ENCODE measurements at regions not wholly inside any gene's neighbourhood (a gene's known extent, or its start where the extent isn't known, plus 50 kb on each side); places are given as distances from the start of the nearest gene placed in this dataset.
"Not testable (repeated sequence)": the region's sequence is repeated elsewhere in the genome, so short reads cannot be mapped to it uniquely, and the experiment has no call there.

DNA sequence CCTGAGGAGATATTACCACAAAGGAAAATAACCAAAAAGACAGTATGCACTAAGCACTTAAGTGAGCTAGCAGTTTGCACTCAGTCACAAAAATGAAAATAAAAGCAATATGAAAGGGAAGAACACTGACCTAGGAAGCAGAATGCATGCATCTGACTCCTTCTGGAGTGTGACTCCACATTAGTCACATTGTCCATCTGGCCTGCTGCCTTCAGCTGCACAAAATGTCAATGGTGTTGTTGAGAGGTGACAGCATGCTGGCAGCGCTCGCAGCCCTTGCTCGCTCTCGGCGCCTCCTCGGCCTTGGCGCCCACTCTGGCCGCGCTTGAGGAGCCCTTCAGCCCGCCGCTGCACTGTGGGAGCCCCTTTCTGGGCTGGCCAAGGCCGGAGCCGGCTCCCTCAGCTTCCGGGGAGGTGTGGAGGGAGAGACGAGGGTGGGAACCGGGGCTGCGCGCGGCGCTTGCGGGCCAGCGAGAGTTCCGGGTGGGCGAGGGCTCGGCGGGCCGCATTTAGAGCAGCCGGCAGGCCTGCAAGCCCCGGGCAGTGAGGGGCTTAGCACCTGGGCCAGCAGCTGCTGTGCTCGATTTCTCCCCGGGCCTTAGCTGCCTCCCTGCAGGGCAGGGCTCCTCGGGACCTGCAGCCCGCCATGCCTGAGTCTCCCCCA is 874.8 kb downstream of the RAB28 start:
- H3K9me3 ChIP-seq (ENCODE audit: control extremely low read depth in 1 of 5, control insufficient read depth in 4 of 5, insufficient read depth in 2 of 5, low read depth in 1 of 5, low read length in 4 of 5); H3K4me3 ChIP-seq (ENCODE audit: control insufficient read depth in 1 of 7, extremely low read depth in 1 of 7, insufficient read depth in 4 of 7, low read depth in 2 of 7, low read length in 6 of 7); CTCF ChIA-PET; DNase-seq; H3K36me3 ChIP-seq (ENCODE audit: control insufficient read depth in 4 of 4, insufficient read depth in 4 of 4, low read length in 3 of 4); H3K27ac ChIP-seq (ENCODE audit: insufficient read depth in 1 of 2, low read depth in 1 of 2, low read length in 2 of 2, poor library complexity in 1 of 2, severe bottlenecking in 2 of 2); H3K27me3 ChIP-seq (replicated peaks in 2 of 5; ENCODE audit: control insufficient read depth in 4 of 5, insufficient read depth in 5 of 5, low read length in 4 of 5); POLR2A ChIA-PET; H3K4me1 ChIP-seq (ENCODE audit: control extremely low read depth in 1 of 4, control insufficient read depth in 4 of 4, insufficient read depth in 4 of 4, low read length in 3 of 4): not testable (repeated sequence)
- 96% methylated on average over 21 of the region's 33 CpGs for WGBS (ENCODE audit: insufficient coverage)

- DNase-seq: no peak
- H3K36me3 ChIP-seq (ENCODE audit: control insufficient read depth in 4 of 4, insufficient read depth in 4 of 4, low read length in 3 of 4): no peaks in the 10 kb centered on the region
- H3K9me3 ChIP-seq (ENCODE audit: control extremely low read depth in 1 of 5, control insufficient read depth in 4 of 5, insufficient read depth in 2 of 5, low read depth in 1 of 5, low read length in 4 of 5): peaks cover 0 to 3% (median 0%) of the 10 kb centered on the region in 5 experiments
- CTCF ChIA-PET: interaction anchor here (0.8 kb wide), 1 partner anchor 17 kb away, joined by 3 read pairs; no protein-coding TSS in a partner anchor
- POLR2A ChIA-PET: no interaction called here
- no peak overlapping the region for H3K27ac ChIP-seq (ENCODE audit: insufficient read depth in 1 of 2, low read depth in 1 of 2, low read length in 2 of 2, poor library complexity in 1 of 2, severe bottlenecking in 2 of 2)
- H3K4me3 ChIP-seq (ENCODE audit: control insufficient read depth in 1 of 7, extremely low read depth in 1 of 7, insufficient read depth in 4 of 7, low read depth in 2 of 7, low read length in 6 of 7): no peak overlapping the region
- no peaks in the 10 kb centered on the region for H3K27me3 ChIP-seq (replicated peaks in 2 of 5; ENCODE audit: control insufficient read depth in 4 of 5, insufficient read depth in 5 of 5, low read length in 4 of 5)
- H3K4me1 ChIP-seq (ENCODE audit: control extremely low read depth in 1 of 4, control insufficient read depth in 4 of 4, insufficient read depth in 4 of 4, low read length in 3 of 4): no peaks in the 10 kb centered on the region
These were observed 888.2 kb downstream of the RAB28 start for GRCh38 chr4:12595986-12596385.

DNA sequence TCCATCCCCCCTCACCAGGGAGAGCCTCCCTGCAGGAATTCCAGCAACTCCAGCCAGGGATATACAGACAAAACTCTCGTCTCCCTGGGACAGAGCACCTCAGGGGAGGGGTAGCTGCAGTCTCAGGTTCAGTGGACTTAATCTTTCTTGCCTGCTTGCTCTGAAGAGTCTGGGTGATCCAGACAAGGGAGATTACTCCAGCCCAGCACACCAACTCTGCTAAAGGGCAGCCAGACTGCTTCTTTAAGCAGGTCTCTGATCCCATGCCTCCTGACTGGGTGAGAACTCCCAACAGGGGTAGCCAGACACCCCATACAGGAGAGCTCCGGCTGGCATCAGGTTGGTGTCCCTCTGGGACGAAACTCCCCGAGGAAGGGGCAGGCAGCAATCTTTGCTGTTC is 888.7 kb downstream of the RAB28 start:
- Histone ChIP-seq H3K4me1 (ENCODE audit: control extremely low read depth in 1 of 4, control insufficient read depth in 4 of 4, insufficient read depth in 4 of 4, low read length in 3 of 4) (no peaks in the 10 kb centered on the region), H3K4me3 (ENCODE audit: control insufficient read depth in 1 of 7, extremely low read depth in 1 of 7, insufficient read depth in 4 of 7, low read depth in 2 of 7, low read length in 6 of 7) (no peak overlapping the region), H3K27me3 (replicated peaks in 2 of 5; ENCODE audit: control insufficient read depth in 4 of 5, insufficient read depth in 5 of 5, low read length in 4 of 5) (no peaks in the 10 kb centered on the region), H3K36me3 (ENCODE audit: control insufficient read depth in 4 of 4, insufficient read depth in 4 of 4, low read length in 3 of 4) (no peaks in the 10 kb centered on the region), H3K27ac (ENCODE audit: insufficient read depth in 1 of 2, low read depth in 1 of 2, low read length in 2 of 2, poor library complexity in 1 of 2, severe bottlenecking in 2 of 2) (no peak overlapping the region), H3K9me3 (ENCODE audit: control extremely low read depth in 1 of 5, control insufficient read depth in 4 of 5, insufficient read depth in 2 of 5, low read depth in 1 of 5, low read length in 4 of 5) (peaks cover 0 to 3% (median 0%) of the 10 kb centered on the region in 5 experiments)
- WGBS (ENCODE audit: insufficient coverage): 83% methylated on average over 2 of the region's 4 CpGs
- ChIA-PET CTCF (no interaction called here), POLR2A (no interaction called here)
- DNase-seq: no peak

- no peaks in the 10 kb centered on the region for H3K36me3 ChIP-seq (ENCODE audit: control insufficient read depth in 4 of 4, insufficient read depth in 4 of 4, low read length in 3 of 4)
- ChIA-PET CTCF (no interaction called here), POLR2A (no interaction called here)
- DNase-seq: no peak
- H3K9me3 ChIP-seq (ENCODE audit: control extremely low read depth in 1 of 5, control insufficient read depth in 4 of 5, insufficient read depth in 2 of 5, low read depth in 1 of 5, low read length in 4 of 5): no peaks in the 10 kb centered on the region
- H3K27ac ChIP-seq (ENCODE audit: insufficient read depth in 1 of 2, low read depth in 1 of 2, low read length in 2 of 2, poor library complexity in 1 of 2, severe bottlenecking in 2 of 2): no peak overlapping the region
- H3K4me1 ChIP-seq (ENCODE audit: control extremely low read depth in 1 of 4, control insufficient read depth in 4 of 4, insufficient read depth in 4 of 4, low read length in 3 of 4): no peaks in the 10 kb centered on the region
- H3K27me3 ChIP-seq (replicated peaks in 2 of 5; ENCODE audit: control insufficient read depth in 4 of 5, insufficient read depth in 5 of 5, low read length in 4 of 5): no peaks in the 10 kb centered on the region
- no peak overlapping the region for H3K4me3 ChIP-seq (ENCODE audit: control insufficient read depth in 1 of 7, extremely low read depth in 1 of 7, insufficient read depth in 4 of 7, low read depth in 2 of 7, low read length in 6 of 7)
These were observed 895.6 kb downstream of the RAB28 start for GRCh38 chr4:12588582-12588981.

DNA sequence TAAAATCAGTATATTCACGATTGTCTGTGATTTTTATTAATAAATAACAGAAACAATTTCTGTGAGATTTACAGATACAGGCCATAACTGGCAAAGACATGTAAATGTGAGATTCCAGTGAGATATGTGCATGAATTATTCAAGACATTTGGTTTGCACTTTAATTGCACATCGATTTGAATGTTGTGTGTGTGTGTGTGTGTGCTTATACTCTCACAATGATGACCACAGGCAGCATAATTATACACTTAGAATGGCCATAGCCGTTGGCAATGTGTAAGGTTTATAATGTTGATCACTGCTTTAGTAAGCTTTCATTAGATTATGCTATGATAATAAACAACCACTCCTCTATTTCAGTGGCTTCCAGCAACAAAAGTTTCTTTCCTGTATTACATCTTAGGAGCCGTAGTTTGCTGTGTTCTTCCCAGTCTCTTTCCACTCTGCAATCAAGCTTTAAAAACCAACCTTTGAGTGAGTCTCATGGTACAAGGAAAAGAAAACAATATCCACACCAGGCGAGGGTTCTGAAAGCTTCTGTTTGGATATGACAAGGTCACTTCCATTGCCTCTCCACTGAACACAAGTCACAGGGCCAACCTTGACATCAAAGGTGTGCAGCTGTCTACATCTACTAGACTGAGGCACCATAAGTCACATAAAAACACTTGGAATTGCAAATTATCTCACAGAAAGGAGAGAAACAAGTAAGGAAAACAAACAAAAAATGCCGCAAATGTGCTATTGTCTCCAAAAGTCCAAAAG is 897.7 kb downstream of the RAB28 start:
- Histone ChIP-seq H3K4me1 (ENCODE audit: control extremely low read depth in 1 of 4, control insufficient read depth in 4 of 4, insufficient read depth in 4 of 4, low read length in 3 of 4) (no peaks in the 10 kb centered on the region), H3K27ac (ENCODE audit: insufficient read depth in 1 of 2, low read depth in 1 of 2, low read length in 2 of 2, poor library complexity in 1 of 2, severe bottlenecking in 2 of 2) (no peak overlapping the region), H3K36me3 (ENCODE audit: control insufficient read depth in 4 of 4, insufficient read depth in 4 of 4, low read length in 3 of 4) (no peaks in the 10 kb centered on the region), H3K9me3 (ENCODE audit: control extremely low read depth in 1 of 5, control insufficient read depth in 4 of 5, insufficient read depth in 2 of 5, low read depth in 1 of 5, low read length in 4 of 5) (no peaks in the 10 kb centered on the region), H3K4me3 (ENCODE audit: control insufficient read depth in 1 of 7, extremely low read depth in 1 of 7, insufficient read depth in 4 of 7, low read depth in 2 of 7, low read length in 6 of 7) (no peak overlapping the region), H3K27me3 (replicated peaks in 2 of 5; ENCODE audit: control insufficient read depth in 4 of 5, insufficient read depth in 5 of 5, low read length in 4 of 5) (no peaks in the 10 kb centered on the region)
- CTCF ChIA-PET: no interaction called here
- DNase-seq: no peak
- no CpG with 5 or more reads among the region's 6 CpGs for WGBS (ENCODE audit: insufficient coverage)
- POLR2A ChIA-PET: no interaction called here

DNA sequence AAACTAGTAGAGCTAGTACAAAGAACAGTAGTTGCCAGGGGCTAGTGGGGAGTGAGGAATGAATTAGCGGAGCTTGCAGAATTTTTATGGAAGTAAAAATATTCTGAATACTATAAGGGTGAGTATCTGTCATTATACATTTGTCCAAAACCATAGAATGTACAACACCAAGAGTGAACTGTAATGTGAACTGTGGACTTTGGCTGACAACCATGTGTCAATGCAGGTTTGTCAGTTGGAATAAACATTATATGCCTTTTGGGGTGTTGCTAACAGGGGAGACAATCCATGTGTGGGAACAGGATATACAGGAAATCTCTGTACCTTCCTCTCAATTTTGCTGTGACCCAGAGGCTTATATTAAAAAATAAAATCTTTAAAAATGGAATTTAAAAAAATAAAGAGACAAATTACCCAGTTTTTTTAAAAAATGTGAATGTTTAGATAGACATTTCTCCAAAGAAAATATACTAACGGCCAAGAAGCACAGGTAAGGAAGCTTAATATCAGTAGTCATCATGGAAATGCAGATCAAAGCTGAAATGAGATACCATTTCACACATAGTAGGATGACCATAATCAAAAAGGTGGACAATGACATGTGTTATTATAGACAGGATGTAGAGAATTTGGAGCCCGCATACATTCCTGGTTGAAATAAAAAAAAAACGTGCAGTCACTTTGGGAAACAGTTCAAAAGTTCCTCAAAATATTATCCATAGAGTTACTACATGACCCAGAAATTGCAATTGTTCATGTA is 899.8 kb downstream of the RAB28 start:
- ChIA-PET POLR2A (no interaction called here), CTCF (no interaction called here)
- Histone ChIP-seq H3K4me1 (ENCODE audit: control extremely low read depth in 1 of 4, control insufficient read depth in 4 of 4, insufficient read depth in 4 of 4, low read length in 3 of 4) (no peaks in the 10 kb centered on the region), H3K27me3 (replicated peaks in 2 of 5; ENCODE audit: control insufficient read depth in 4 of 5, insufficient read depth in 5 of 5, low read length in 4 of 5) (no peaks in the 10 kb centered on the region), H3K9me3 (ENCODE audit: control extremely low read depth in 1 of 5, control insufficient read depth in 4 of 5, insufficient read depth in 2 of 5, low read depth in 1 of 5, low read length in 4 of 5) (no peaks in the 10 kb centered on the region), H3K4me3 (ENCODE audit: control insufficient read depth in 1 of 7, extremely low read depth in 1 of 7, insufficient read depth in 4 of 7, low read depth in 2 of 7, low read length in 6 of 7) (no peak overlapping the region), H3K27ac (ENCODE audit: insufficient read depth in 1 of 2, low read depth in 1 of 2, low read length in 2 of 2, poor library complexity in 1 of 2, severe bottlenecking in 2 of 2) (no peak overlapping the region), H3K36me3 (ENCODE audit: control insufficient read depth in 4 of 4, insufficient read depth in 4 of 4, low read length in 3 of 4) (no peaks in the 10 kb centered on the region)
- 100% methylated on average over 1 of the region's 4 CpGs for WGBS (ENCODE audit: insufficient coverage)
- no peak for DNase-seq

DNA sequence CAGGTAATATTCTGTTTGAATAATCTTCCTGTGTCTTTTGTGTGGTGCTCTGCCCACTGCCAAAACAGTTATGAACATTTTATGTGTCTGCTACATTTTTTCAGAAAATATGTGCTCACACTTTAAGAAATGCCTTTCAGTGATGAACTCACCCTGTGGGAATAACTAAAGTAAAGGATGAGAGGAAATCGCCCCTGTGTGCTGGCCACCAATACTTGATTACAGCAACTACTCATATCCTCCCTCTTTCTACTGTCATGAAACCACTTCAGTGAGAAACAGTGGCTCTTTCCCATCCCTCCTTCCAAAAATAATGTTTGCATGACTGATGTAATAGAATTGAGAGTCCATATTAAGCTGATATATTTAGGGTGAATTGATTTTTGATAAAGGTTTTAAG is 900.9 kb downstream of the RAB28 start:
- H3K27ac ChIP-seq (ENCODE audit: insufficient read depth in 1 of 2, low read depth in 1 of 2, low read length in 2 of 2, poor library complexity in 1 of 2, severe bottlenecking in 2 of 2): no peak overlapping the region
- no peak for DNase-seq
- no CpG with 5 or more reads among the region's 1 CpG for WGBS (ENCODE audit: insufficient coverage)
- no peaks in the 10 kb centered on the region for H3K27me3 ChIP-seq (replicated peaks in 2 of 5; ENCODE audit: control insufficient read depth in 4 of 5, insufficient read depth in 5 of 5, low read length in 4 of 5)
- no peak overlapping the region for H3K4me3 ChIP-seq (ENCODE audit: control insufficient read depth in 1 of 7, extremely low read depth in 1 of 7, insufficient read depth in 4 of 7, low read depth in 2 of 7, low read length in 6 of 7)
- CTCF ChIA-PET: no interaction called here
- no peaks in the 10 kb centered on the region for H3K9me3 ChIP-seq (ENCODE audit: control extremely low read depth in 1 of 5, control insufficient read depth in 4 of 5, insufficient read depth in 2 of 5, low read depth in 1 of 5, low read length in 4 of 5)
- H3K4me1 ChIP-seq (ENCODE audit: control extremely low read depth in 1 of 4, control insufficient read depth in 4 of 4, insufficient read depth in 4 of 4, low read length in 3 of 4): no peaks in the 10 kb centered on the region
- POLR2A ChIA-PET: no interaction called here
- no peaks in the 10 kb centered on the region for H3K36me3 ChIP-seq (ENCODE audit: control insufficient read depth in 4 of 4, insufficient read depth in 4 of 4, low read length in 3 of 4)
